Superior temporal gyrus (tissue), 1 donor: ENCODE measurements at regions not wholly inside any gene's neighbourhood (a gene's known extent, or its start where the extent isn't known, plus 50 kb on each side); places are given as distances from the start of the nearest gene placed in this dataset.

Source experiments
- DNase-seq: peaks from one replicate; pipeline ENCODE4 v3.0.0-alpha.2; 2016; ENCODE audit errors: extremely low spot score

GRCh38 chr11:111095327-111095726, 150.2 kb upstream of the POU2AF2 start:
- DNase-seq = no peak

- DNase-seq = no peak
Measured at GRCh38 chr11:111093061-111093460, 152.5 kb upstream of the POU2AF2 start.

- no peak for DNase-seq
Measured at GRCh38 chr11:111091321-111091938, 154.1 kb upstream of the POU2AF2 start.

- no peak for DNase-seq
Measured at GRCh38 chr11:111089759-111090158, 155.8 kb upstream of the POU2AF2 start.

GRCh38 chr11:111088847-111089355, 156.6 kb upstream of the POU2AF2 start:
- DNase-seq = no peak

- no peak for DNase-seq
Measured at GRCh38 chr11:111086058-111086457, 159.5 kb upstream of the POU2AF2 start.

GRCh38 chr11:111082664-111083063, 162.9 kb upstream of the POU2AF2 start:
- no peak for DNase-seq

- DNase-seq = peak; percentile 64
Measured at GRCh38 chr11:111081021-111081511, 164.5 kb upstream of the POU2AF2 start.

GRCh38 chr11:111077530-111078322, 167.8 kb upstream of the POU2AF2 start:
- DNase-seq = no peak

GRCh38 chr11:111069066-111069465, 176.5 kb upstream of the POU2AF2 start:
- no peak for DNase-seq

- DNase-seq = no peak
Measured at GRCh38 chr11:111067994-111068393, 177.5 kb upstream of the POU2AF2 start.

- DNase-seq = no peak
Measured at GRCh38 chr11:111066846-111067245, 178.7 kb upstream of the POU2AF2 start.

- DNase-seq = peak; percentile 54
Measured at GRCh38 chr11:111063726-111064517, 181.6 kb upstream of the POU2AF2 start.

- no peak for DNase-seq
Measured at GRCh38 chr11:111062420-111062819, 183.1 kb upstream of the POU2AF2 start.

- DNase-seq = no peak
Measured at GRCh38 chr11:111059726-111060125, 185.8 kb upstream of the POU2AF2 start.

GRCh38 chr11:111049131-111049530, 196.4 kb upstream of the POU2AF2 start:
- DNase-seq = no peak

GRCh38 chr11:111047374-111047773, 198.2 kb upstream of the POU2AF2 start:
- DNase-seq = no peak

GRCh38 chr11:111046291-111046690, 199.2 kb upstream of the POU2AF2 start:
- DNase-seq = no peak

GRCh38 chr11:111045874-111046273, 199.7 kb upstream of the POU2AF2 start:
- DNase-seq = no peak

GRCh38 chr11:111045407-111045803, 200.1 kb upstream of the POU2AF2 start:
- no peak for DNase-seq

- DNase-seq = no peak
Measured at GRCh38 chr11:111044751-111045406, 200.6 kb upstream of the POU2AF2 start.

- no peak for DNase-seq
Measured at GRCh38 chr11:111039982-111040381, 205.5 kb upstream of the POU2AF2 start.
